ENCODE measurements at regions not wholly inside any gene's neighbourhood (a gene's known extent, or its start where the extent isn't known, plus 50 kb on each side); places are given as distances from the start of the nearest gene placed in this dataset.

DNA sequence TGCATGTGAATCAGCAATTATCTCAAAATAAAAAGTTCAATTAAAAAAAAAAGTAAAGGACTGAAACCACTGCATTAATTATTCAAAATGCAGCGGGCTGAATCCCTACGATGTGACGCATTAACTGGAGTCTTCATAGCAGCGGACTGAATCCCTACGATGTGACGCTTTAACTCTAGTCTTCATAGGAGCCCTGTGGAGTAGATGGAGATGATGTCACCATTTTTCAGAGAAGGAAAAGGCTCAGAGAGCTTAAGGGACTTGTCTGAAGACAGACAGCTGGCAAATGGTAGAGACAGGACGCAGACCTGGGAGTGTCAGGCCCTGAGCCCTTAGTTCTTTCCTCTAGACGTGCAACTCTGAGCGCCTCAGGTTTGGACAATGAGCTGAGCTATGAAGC lies 168.0 kb upstream of the MYL2 start:
- no peak overlapping the region for H2AFZ ChIP-seq
- TF ChIP-seq, protein P1, sequence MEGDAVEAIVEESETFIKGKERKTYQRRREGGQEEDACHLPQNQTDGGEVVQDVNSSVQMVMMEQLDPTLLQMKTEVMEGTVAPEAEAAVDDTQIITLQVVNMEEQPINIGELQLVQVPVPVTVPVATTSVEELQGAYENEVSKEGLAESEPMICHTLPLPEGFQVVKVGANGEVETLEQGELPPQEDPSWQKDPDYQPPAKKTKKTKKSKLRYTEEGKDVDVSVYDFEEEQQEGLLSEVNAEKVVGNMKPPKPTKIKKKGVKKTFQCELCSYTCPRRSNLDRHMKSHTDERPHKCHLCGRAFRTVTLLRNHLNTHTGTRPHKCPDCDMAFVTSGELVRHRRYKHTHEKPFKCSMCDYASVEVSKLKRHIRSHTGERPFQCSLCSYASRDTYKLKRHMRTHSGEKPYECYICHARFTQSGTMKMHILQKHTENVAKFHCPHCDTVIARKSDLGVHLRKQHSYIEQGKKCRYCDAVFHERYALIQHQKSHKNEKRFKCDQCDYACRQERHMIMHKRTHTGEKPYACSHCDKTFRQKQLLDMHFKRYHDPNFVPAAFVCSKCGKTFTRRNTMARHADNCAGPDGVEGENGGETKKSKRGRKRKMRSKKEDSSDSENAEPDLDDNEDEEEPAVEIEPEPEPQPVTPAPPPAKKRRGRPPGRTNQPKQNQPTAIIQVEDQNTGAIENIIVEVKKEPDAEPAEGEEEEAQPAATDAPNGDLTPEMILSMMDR (IDR thresholded peaks at IDR 0.05): no peak
- H3K27me3 ChIP-seq (ENCODE audit: control insufficient read depth, insufficient read depth, low read length): no peaks in the 10 kb centered on the region
- no peak overlapping the region for H3K4me2 ChIP-seq (ENCODE audit: low read length)
- no peaks in the 10 kb centered on the region for H3K9me3 ChIP-seq (ENCODE audit: control insufficient read depth, low read length)
- H3K27ac ChIP-seq: no peak overlapping the region
- no peak overlapping the region for H3K9ac ChIP-seq
- no peaks in the 10 kb centered on the region for H3K36me3 ChIP-seq (ENCODE audit: control insufficient read depth, insufficient read depth, low read length)
- no peaks in the 10 kb centered on the region for H3K79me2 ChIP-seq
- H3K4me3 ChIP-seq (ENCODE audit: low read depth, low read length): no peak overlapping the region
- no peaks in the 10 kb centered on the region for H3K4me1 ChIP-seq

DNA sequence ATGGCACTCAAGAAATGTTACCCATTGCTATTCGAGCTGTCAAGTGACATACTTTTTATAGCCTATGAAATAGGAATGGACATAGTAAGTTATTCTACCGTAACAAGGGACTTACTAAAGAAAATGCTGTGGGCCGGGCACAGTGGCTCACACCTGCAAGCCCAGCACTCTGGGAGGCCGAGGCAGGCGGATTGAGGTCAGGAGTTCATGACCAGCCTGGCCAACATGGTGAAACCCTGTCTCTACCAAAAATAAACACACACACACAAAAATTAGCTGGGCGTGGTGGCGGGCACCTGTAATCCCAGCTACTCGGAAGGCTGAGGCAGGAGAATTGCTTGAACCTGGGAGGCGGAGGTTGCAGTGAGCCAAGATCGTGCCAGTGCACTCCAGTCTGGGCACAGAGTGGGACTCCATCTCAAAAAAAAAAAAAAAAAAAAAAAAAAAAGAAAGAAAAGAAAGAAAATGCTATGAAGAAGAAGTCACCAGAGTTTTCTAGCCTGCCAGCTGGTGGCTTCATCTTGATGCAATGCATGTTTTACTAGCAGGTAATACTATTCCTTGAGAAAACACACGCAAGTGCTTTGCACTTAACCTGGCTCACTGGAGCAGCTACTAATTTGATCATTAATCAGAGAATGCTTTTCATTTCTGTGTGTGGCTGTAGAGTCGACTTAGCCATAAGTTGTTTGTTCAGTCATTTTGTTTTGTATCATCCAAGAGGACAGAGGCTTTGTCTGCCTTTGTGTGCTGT lies 166.7 kb upstream of the MYL2 start:
- Histone ChIP-seq H3K36me3 (ENCODE audit: control insufficient read depth, insufficient read depth, low read length) (no peaks in the 10 kb centered on the region), H3K4me2 (ENCODE audit: low read length) (no peak overlapping the region), H3K79me2 (no peaks in the 10 kb centered on the region), H3K27ac (no peak overlapping the region), H2AFZ (no peak overlapping the region), H3K4me3 (ENCODE audit: low read depth, low read length) (no peak overlapping the region), H3K4me1 (no peaks in the 10 kb centered on the region), H3K27me3 (ENCODE audit: control insufficient read depth, insufficient read depth, low read length) (no peaks in the 10 kb centered on the region), H3K9me3 (ENCODE audit: control insufficient read depth, low read length) (no peaks in the 10 kb centered on the region), H3K9ac (no peak overlapping the region)
- TF ChIP-seq, protein P1 (IDR thresholded peaks at IDR 0.05): no peak

GRCh38 chr12:111085096-111085495 lies 164.7 kb upstream of the MYL2 start:
- Histone ChIP-seq H3K27ac (no peak overlapping the region), H2AFZ (no peak overlapping the region)

GRCh38 chr12:111084605-111085004 lies 164.2 kb upstream of the MYL2 start:
- no peaks in the 10 kb centered on the region for H3K36me3 ChIP-seq (ENCODE audit: control insufficient read depth, insufficient read depth, low read length)
- no peak overlapping the region for H3K4me3 ChIP-seq (ENCODE audit: low read depth, low read length)
- H3K27me3 ChIP-seq (ENCODE audit: control insufficient read depth, insufficient read depth, low read length): no peaks in the 10 kb centered on the region
- no peak overlapping the region for H3K9ac ChIP-seq
- no peak overlapping the region for H2AFZ ChIP-seq
- H3K27ac ChIP-seq: no peak overlapping the region
- H3K4me1 ChIP-seq: no peaks in the 10 kb centered on the region
- no peaks in the 10 kb centered on the region for H3K9me3 ChIP-seq (ENCODE audit: control insufficient read depth, low read length)
- H3K79me2 ChIP-seq: no peaks in the 10 kb centered on the region
- no peak overlapping the region for H3K4me2 ChIP-seq (ENCODE audit: low read length)
- TF ChIP-seq, protein P1 (IDR thresholded peaks at IDR 0.05): no peak

More at GRCh38 chr12:111085096-111085495, 164.7 kb upstream of the MYL2 start:
- no peak overlapping the region for H3K9ac ChIP-seq
- no peaks in the 10 kb centered on the region for H3K4me1 ChIP-seq
- TF ChIP-seq, protein P1 (IDR thresholded peaks at IDR 0.05): no peak
- H3K4me2 ChIP-seq (ENCODE audit: low read length): no peak overlapping the region
- no peaks in the 10 kb centered on the region for H3K27me3 ChIP-seq (ENCODE audit: control insufficient read depth, insufficient read depth, low read length)
- no peaks in the 10 kb centered on the region for H3K36me3 ChIP-seq (ENCODE audit: control insufficient read depth, insufficient read depth, low read length)
- no peaks in the 10 kb centered on the region for H3K9me3 ChIP-seq (ENCODE audit: control insufficient read depth, low read length)
- no peak overlapping the region for H3K4me3 ChIP-seq (ENCODE audit: low read depth, low read length)
- no peaks in the 10 kb centered on the region for H3K79me2 ChIP-seq

GRCh38 chr12:111084158-111084557 lies 163.8 kb upstream of the MYL2 start:
- Histone ChIP-seq H3K9me3 (ENCODE audit: control insufficient read depth, low read length) (no peaks in the 10 kb centered on the region), H3K27me3 (ENCODE audit: control insufficient read depth, insufficient read depth, low read length) (no peaks in the 10 kb centered on the region), H3K4me3 (ENCODE audit: low read depth, low read length) (no peak overlapping the region), H3K4me1 (no peaks in the 10 kb centered on the region), H2AFZ (no peak overlapping the region), H3K4me2 (ENCODE audit: low read length) (no peak overlapping the region), H3K27ac (no peak overlapping the region), H3K36me3 (ENCODE audit: control insufficient read depth, insufficient read depth, low read length) (no peaks in the 10 kb centered on the region), H3K9ac (no peak overlapping the region), H3K79me2 (no peaks in the 10 kb centered on the region)
- TF ChIP-seq, protein P1 (IDR thresholded peaks at IDR 0.05): no peak
